Umbilical cord (tissue), 1 donor: ENCODE measurements at regions not wholly inside any gene's neighbourhood (a gene's known extent, or its start where the extent isn't known, plus 50 kb on each side); places are given as distances from the start of the nearest gene placed in this dataset.

Experiments
- DNase-seq: peaks from one replicate; pipeline ENCODE4 v3.0.0-alpha.2; 2015; ENCODE audit warnings: low spot score

DNA sequence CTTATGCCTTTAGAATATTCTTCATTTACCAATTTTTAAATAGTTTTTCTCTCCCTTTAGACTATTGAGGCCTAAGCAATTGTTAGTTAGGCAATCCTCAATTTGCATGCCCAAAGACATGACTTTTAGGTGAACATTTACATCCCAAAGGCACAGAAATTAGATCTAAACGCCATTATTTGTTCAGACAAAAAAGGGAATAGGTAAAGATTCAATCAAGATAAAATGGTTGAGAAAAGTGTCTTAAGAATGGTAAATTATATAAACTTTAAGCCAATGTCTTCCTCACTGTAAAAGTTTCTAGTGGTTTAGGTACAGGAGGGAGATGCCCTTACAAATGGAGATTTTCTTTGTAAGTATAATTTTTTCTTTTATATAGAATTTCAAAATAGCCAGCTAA is 50.2 kb upstream of the MME start:
- no peak for DNase-seq

GRCh38 chr3:155026999-155027591 is 53.0 kb upstream of the MME start:
- DNase-seq = peak; percentile 93

GRCh38 chr3:155024006-155024638 is 56.0 kb upstream of the MME start:
- DNase-seq = peak; percentile 79

GRCh38 chr3:155022896-155023295 is 57.2 kb upstream of the MME start:
- DNase-seq = no peak

GRCh38 chr3:155019575-155019974 is 60.5 kb upstream of the MME start:
- no peak for DNase-seq

DNA sequence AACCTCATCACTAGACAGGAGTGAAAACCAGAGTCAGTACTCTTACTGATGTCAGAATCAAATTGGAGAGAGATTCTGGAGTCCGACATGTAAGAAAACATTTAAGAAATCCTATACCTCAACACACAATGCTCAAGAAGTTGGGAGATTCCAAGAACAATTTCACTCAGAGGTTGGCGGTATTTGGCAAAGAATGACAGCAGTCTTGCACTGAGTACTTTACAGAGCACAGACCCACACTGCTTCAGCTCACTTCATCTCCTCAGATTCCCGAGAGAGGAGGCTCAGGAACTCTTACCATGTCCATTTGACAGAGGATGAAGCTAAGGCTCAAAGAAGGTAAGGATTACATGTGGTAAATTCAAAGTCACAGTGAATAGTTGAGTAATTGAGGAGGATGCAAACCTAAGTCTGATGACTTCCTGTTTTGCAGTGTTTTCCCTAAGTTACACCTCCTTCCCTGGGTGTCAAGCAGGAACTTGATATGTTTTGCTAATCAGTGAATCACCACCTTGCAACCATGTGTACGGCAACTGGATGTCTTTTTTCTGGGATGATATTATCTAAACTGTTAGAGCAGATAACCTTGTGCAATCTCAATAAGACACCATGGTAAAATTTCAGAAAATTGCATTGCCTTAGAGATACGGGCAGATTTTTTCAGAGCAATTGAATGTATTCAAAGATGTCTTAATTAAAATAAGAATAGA is 61.3 kb upstream of the MME start:
- no peak for DNase-seq

- DNase-seq = no peak
These were observed 64.2 kb upstream of the MME start for GRCh38 chr3:155015776-155016436.

DNA sequence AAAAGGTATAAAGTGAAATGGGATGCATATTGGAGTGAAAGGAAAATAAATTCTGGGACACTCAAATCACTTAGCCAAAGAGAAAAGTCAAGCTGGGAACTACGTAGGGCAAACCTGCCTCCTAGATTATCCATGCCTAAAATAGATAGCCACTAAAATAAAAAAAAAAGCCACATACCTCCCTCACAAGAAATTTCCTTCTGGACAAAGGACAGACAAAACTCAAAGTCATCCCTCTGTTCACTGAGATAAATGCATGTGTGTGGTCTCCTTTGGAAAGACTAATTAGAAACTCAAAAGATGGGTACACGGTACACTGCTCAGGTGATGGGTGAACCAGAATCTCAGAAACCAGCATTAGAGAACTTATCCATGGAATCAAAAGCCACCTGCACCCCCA is 65.2 kb upstream of the MME start:
- DNase-seq = no peak

DNA sequence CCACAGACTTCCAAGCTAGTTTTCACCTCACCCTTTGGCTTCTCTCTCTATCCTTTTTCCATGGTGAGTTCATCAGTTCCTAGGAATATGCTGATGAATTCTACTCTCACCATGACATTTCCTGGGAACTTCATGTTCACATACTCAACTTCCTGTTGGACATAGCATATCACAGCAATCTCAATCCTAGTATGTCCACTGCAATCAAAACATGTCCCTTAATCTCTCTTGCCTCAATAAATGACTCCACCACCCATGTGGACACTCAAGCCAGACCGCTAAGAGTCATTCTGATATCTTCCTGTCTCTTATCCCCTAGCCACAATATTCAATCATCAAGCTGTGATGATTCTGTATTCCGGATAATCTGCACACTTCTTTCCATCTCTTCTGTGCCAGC is 66.7 kb upstream of the MME start:
- no peak for DNase-seq

GRCh38 chr3:155012584-155012983 is 67.5 kb upstream of the MME start:
- DNase-seq = no peak

DNA sequence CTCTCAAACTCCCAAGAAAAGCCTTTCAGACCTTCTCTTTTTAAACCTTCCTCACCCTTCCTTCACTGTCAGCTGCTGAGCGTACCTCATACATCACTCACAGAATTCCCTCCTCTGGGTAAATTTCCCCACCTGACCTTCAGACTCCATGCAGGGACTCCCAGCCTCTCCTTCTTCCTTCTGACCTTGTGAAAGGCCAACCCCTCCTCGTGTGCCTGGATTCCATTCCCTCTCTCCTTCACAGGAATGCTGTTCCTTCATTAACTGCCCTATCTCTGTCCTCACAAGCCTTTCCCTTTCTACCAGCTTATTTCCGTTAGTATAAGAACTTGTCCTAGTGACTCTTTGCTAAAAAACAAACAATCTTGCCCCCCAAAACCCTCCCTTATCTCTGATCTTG is 69.7 kb upstream of the MME start:
- no peak for DNase-seq

GRCh38 chr3:155009217-155009616 is 70.9 kb upstream of the MME start:
- no peak for DNase-seq

GRCh38 chr3:155007729-155008128 is 72.4 kb upstream of the MME start:
- no peak for DNase-seq

GRCh38 chr3:155001289-155002010 is 78.7 kb upstream of the MME start:
- peak; percentile 30 for DNase-seq

DNA sequence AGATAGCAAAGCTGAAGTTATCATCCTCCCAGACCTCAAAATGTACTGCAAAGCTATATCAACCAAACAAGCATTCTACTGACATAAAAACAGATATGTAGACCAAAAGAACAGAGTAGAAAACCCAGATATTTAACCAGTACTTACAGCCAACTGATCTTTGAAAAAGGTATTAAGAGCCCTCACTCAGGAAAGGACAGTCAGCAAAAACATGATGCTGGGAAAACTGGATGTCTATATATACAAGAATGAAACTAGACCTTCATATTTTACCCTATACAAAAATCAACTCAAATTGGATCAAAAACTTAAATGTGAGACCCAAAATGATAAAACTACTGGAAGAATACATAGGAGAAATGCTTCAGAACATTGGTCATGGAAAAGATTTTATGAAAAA is 87.5 kb upstream of the MME start:
- DNase-seq = no peak

DNA sequence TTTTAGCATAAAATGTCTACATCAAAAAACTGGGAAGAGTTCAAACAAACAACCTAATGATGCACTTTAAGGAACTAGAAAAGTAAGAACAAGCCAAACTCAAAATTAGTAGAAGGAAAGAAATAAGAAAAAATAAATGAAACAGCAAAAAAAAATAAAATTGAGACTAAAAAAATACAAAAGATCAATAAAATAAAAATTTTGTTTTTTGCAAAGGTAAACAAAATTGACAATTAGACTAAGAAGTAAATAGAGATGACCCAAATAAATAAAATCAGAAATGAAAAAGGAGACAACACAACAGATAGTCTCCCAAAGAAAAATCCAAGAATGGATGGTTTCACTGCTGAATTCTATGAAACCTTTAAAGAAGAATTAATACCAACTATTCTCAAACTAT is 89.6 kb upstream of the MME start:
- DNase-seq = no peak

- DNase-seq = no peak
These were observed 92.3 kb upstream of the MME start for GRCh38 chr3:154987846-154988245.

GRCh38 chr3:154981664-154982063 is 98.5 kb upstream of the MME start:
- DNase-seq = no peak

- no peak for DNase-seq
These were observed 98.9 kb upstream of the MME start for GRCh38 chr3:154981201-154981600.

DNA sequence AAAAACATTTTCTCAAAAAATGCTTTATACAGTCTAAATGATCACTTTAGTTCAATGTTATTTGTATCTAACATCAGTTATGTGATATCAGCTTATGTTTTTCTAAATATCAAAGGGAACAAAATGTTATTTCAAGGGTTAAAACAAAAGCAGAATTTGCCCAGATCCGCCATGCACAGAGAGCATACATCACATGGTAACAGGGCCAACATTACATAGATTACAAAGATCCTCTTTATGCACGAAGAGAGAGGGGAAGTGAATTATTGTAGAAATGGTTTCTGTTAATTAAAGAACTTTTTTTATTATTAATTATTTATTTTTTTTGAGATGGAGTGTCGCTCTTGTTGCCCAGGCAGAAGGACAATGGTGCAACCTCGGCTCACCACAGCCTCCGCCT is 100.8 kb upstream of the MME start:
- DNase-seq = no peak

DNA sequence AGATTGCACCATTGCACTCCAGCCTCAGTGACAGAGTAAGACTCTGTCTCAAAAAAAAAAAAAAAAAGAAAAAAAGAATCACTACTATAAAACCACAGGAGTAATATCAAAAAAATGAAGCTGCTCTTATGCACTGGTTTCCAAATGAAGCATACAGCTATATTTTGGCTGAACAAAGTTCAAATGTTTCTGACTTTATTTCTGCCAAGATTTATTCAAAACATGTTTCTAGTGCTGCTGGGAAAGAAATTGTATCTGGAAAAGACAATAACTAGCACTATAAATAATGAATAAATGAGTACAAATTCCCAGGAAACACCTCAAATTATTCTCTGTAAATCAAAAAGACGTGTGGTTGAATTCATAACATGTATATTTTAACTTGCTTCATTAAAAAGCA is 102.5 kb upstream of the MME start:
- DNase-seq = no peak
